CD4-positive, alpha-beta T cell (primary cell): ENCODE measurements at regions not wholly inside any gene's neighbourhood (a gene's known extent, or its start where the extent isn't known, plus 50 kb on each side); places are given as distances from the start of the nearest gene placed in this dataset.

Source experiments
- ATAC-seq: fragments of 200-7000 bp; cut with Tn5 transposase; one replicate; pipeline ENCODE4 v1.10.0; 2022; ENCODE audit warnings: mild to moderate bottlenecking; ENCODE audit not compliant: poor library complexity
- CTCF ChIA-PET: fragments of 350-600 bp; sonication (Branson Sonifier 250); formaldehyde crosslinking; loops from one replicate; lab custom pipeline; 2021; ENCODE audit warnings: antibody characterized with exemption, inconsistent platforms; lab: Charles Lee
- POLR2A ChIA-PET: fragments of 350-600 bp; sonication (Branson Sonifier 250); formaldehyde crosslinking; loops from one replicate; lab custom pipeline; 2021; ENCODE audit warnings: antibody characterized with exemption, inconsistent platforms; lab: Charles Lee
- DNase-seq, 14 experiments: peaks; one replicate each; pipeline ENCODE4 v3.0.0-alpha.2; 2013 to 2020; ENCODE audit warnings: mixed read lengths in 2 of 14
- H3K27ac ChIP-seq, 2 donors: one replicate each; pipeline versions ENCODE4 v1.5.1 to v1.7.0; 2013; ENCODE audit warnings: low read length in 2 of 2, low read depth in 1 of 2, mild to moderate bottlenecking in 1 of 2
- H3K27me3 ChIP-seq, 2 experiments: 1 replicate in 1 of 2; 2 replicates in 1 of 2; pipeline versions ENCODE4 v1.6.1 to v1.7.0; 2013; ENCODE audit warnings: low read length in 2 of 2, control low read depth in 1 of 2, mild to moderate bottlenecking in 1 of 2, moderate library complexity in 1 of 2; ENCODE audit not compliant: insufficient read depth in 2 of 2, control insufficient read depth in 1 of 2
- H3K36me3 ChIP-seq: one replicate; pipeline ENCODE4 v1.6.1; 2013; ENCODE audit warnings: low read length, control low read depth; ENCODE audit not compliant: insufficient read depth
- H3K4me1 ChIP-seq: one replicate; pipeline ENCODE4 v1.6.1; 2013; ENCODE audit warnings: low read length, control low read depth; ENCODE audit not compliant: insufficient read depth
- H3K4me3 ChIP-seq: one replicate; pipeline ENCODE4 v1.5.1; 2013; ENCODE audit warnings: mild to moderate bottlenecking, low read length, moderate library complexity
- H3K9me3 ChIP-seq, 2 experiments: 1 replicate in 1 of 2; 2 replicates in 1 of 2; pipeline versions ENCODE4 v1.6.1 to v1.7.0; 2013; ENCODE audit warnings: low read length in 2 of 2, mild to moderate bottlenecking in 2 of 2, control low read depth in 1 of 2, moderate library complexity in 1 of 2; ENCODE audit not compliant: control insufficient read depth in 1 of 2, insufficient read depth in 1 of 2
- H3K27ac Mint-ChIP-seq: one replicate; pipeline ENCODE4 v1.8.0; 2020; ENCODE audit warnings: mixed read lengths
- H3K27me3 Mint-ChIP-seq: one replicate; pipeline ENCODE4 v1.8.0; 2021; ENCODE audit warnings: mixed read lengths
- H3K36me3 Mint-ChIP-seq: one replicate; pipeline ENCODE4 v1.8.0; 2021; ENCODE audit warnings: low read depth, mixed read lengths
- H3K4me1 Mint-ChIP-seq: one replicate; pipeline ENCODE4 v1.8.0; 2021; ENCODE audit warnings: low read depth, mixed read lengths
- H3K4me3 Mint-ChIP-seq: one replicate; pipeline ENCODE4 v1.8.0; 2020; ENCODE audit warnings: mild to moderate bottlenecking, mixed read lengths
- H3K9me3 Mint-ChIP-seq: one replicate; pipeline ENCODE4 v1.8.0; 2020; ENCODE audit warnings: mixed read lengths
- CTCF ChIP-seq: fragments of 200-600 bp; IDR thresholded peaks from one replicate; pipeline ENCODE4 v1.8.0; 2022; ENCODE audit warnings: antibody characterized with exemption, mild to moderate bottlenecking
- intact Hi-C, 2 experiments: fragments of 100-400 bp; cut with DNase I in 1 of 2; cut with micrococcal nuclease in 1 of 2; formaldehyde crosslinking; loops; one replicate each; pipeline versions ENCODE4 v1.15.1 to v1.9.0; 2023 to 2025; cut with DNase I, micrococcal nuclease

DNA sequence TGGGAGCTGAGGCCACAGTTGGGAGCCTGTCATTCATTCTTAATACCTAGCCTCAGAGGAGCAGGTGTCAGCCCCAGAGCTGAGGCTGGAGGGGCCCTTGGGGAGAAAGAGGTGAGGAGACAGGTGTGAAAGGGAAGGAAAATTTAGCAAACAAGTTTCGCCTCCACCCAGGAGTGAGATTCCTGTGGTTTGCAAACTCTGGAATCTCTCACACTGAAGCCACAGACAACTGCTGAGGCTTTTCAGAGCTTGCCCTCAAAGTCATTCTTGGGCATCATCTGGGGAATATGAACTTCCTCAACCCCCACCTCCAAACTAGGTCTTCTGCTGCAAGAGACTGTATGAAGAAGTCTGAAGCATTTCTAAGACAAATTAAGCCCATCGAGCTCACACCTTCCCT lies 589.5 kb upstream of the TBX3 start:
- no peaks in the 10 kb centered on the region for H3K9me3 Mint-ChIP-seq
- no peak overlapping the region for H3K27ac Mint-ChIP-seq
- no peaks in the 10 kb centered on the region for H3K27me3 Mint-ChIP-seq
- DNase-seq (no peak), ATAC-seq (no peak)
- H3K36me3 ChIP-seq: no peaks in the 10 kb centered on the region
- H3K9me3 ChIP-seq: no peaks in the 10 kb centered on the region
- intact Hi-C loops: no loop called here
- TF ChIP-seq CTCF: no peak
- H3K4me3 Mint-ChIP-seq: no peak overlapping the region
- no peak overlapping the region for H3K4me3 ChIP-seq
- no peak overlapping the region for H3K27ac ChIP-seq
- no peaks in the 10 kb centered on the region for H3K36me3 Mint-ChIP-seq
- no peaks in the 10 kb centered on the region for H3K4me1 ChIP-seq
- ChIA-PET POLR2A (no interaction called here), CTCF (no interaction called here)
- H3K4me1 Mint-ChIP-seq: no peaks in the 10 kb centered on the region
- no peaks in the 10 kb centered on the region for H3K27me3 ChIP-seq

GRCh38 chr12:115268451-115268850 lies 584.5 kb upstream of the TBX3 start:
- H3K9me3 Mint-ChIP-seq: no peaks in the 10 kb centered on the region
- peaks cover 0 to 9% of the 10 kb centered on the region in 2 experiments for H3K9me3 ChIP-seq
- no peak overlapping the region for H3K4me3 Mint-ChIP-seq
- TF ChIP-seq CTCF: no peak
- H3K27ac Mint-ChIP-seq: no peak overlapping the region
- H3K4me3 ChIP-seq: no peak overlapping the region
- H3K36me3 Mint-ChIP-seq: no peaks in the 10 kb centered on the region
- no peaks in the 10 kb centered on the region for H3K36me3 ChIP-seq
- no peak overlapping the region for H3K27ac ChIP-seq
- CTCF ChIA-PET: no interaction called here
- POLR2A ChIA-PET: no interaction called here
- H3K4me1 Mint-ChIP-seq: no peaks in the 10 kb centered on the region
- H3K27me3 Mint-ChIP-seq: no peaks in the 10 kb centered on the region
- no peak for ATAC-seq
- no peaks in the 10 kb centered on the region for H3K27me3 ChIP-seq
- no peak for DNase-seq
- intact Hi-C loops: no loop called here
- H3K4me1 ChIP-seq: no peaks in the 10 kb centered on the region

GRCh38 chr12:115267891-115268290 lies 583.9 kb upstream of the TBX3 start:
- Mint-ChIP-seq H3K4me3 (no peak overlapping the region), H3K4me1 (no peaks in the 10 kb centered on the region), H3K9me3 (no peaks in the 10 kb centered on the region), H3K27me3 (no peaks in the 10 kb centered on the region), H3K36me3 (no peaks in the 10 kb centered on the region), H3K27ac (no peak overlapping the region)
- Histone ChIP-seq H3K27ac (no peak overlapping the region), H3K4me1 (no peaks in the 10 kb centered on the region), H3K9me3 (peaks cover 0 to 9% of the 10 kb centered on the region in 2 experiments), H3K36me3 (no peaks in the 10 kb centered on the region), H3K27me3 (no peaks in the 10 kb centered on the region), H3K4me3 (no peak overlapping the region)
- TF ChIP-seq CTCF: no peak
- ATAC-seq: no peak
- DNase-seq: no peak
- intact Hi-C loops: no loop called here
- ChIA-PET POLR2A (no interaction called here), CTCF (no interaction called here)
